Ascending aorta (tissue), 2 donors: ENCODE measurements at regions not wholly inside any gene's neighbourhood (a gene's known extent, or its start where the extent isn't known, plus 50 kb on each side); places are given as distances from the start of the nearest gene placed in this dataset.
"Not testable (repeated sequence)": the region's sequence is repeated elsewhere in the genome, so short reads cannot be mapped to it uniquely, and the experiment has no call there.

Source experiments
- DNase-seq, 2 donors: peaks; one replicate each; pipeline ENCODE4 v3.0.0-alpha.2; 2019; ENCODE audit warnings: low spot score in 2 of 2
- H3K27ac ChIP-seq, 2 donors: fragments of 200-600 bp; sonication (generic); one replicate each; pipeline ENCODE4 v1.5.1; 2016 to 2017; ENCODE audit warnings: mild to moderate bottlenecking in 1 of 2
- H3K27me3 ChIP-seq: fragments of 200-600 bp; sonication (generic); one replicate; pipeline ENCODE4 v1.5.1; 2017
- H3K36me3 ChIP-seq, 2 donors: fragments of 200-600 bp; sonication (generic); one replicate each; pipeline ENCODE4 v1.5.1; 2016
- H3K4me1 ChIP-seq, 2 donors: fragments of 200-600 bp; sonication (generic); one replicate each; pipeline ENCODE4 v1.5.1; 2016 to 2017; ENCODE audit warnings: mild to moderate bottlenecking in 1 of 2
- H3K4me3 ChIP-seq, 2 donors: fragments of 200-600 bp; sonication (generic); one replicate each; pipeline ENCODE4 v1.5.1; 2016 to 2017; ENCODE audit warnings: mild to moderate bottlenecking in 1 of 2
- H3K9me3 ChIP-seq, 2 donors: fragments of 200-600 bp; sonication (generic); one replicate each; pipeline ENCODE4 v1.5.1; 2016
- CTCF ChIP-seq, 3 experiments: fragments of 200-600 bp in 2 of 3; fragments of 450-650 bp in 1 of 3; sonication (generic) in 2 of 3; IDR thresholded peaks; one replicate each; pipeline ENCODE4 v1.5.1; 2016 to 2019; ENCODE audit warnings: antibody characterized with exemption in 3 of 3, mild to moderate bottlenecking in 1 of 3, moderate library complexity in 1 of 3
- intact Hi-C: fragments of 100-400 bp; cut with DNase I; formaldehyde crosslinking; loops from one replicate; pipeline ENCODE4 v1.15.1; 2023

GRCh38 chr12:115868624-115869023 lies 408.9 kb downstream of the MED13L start:
- TF ChIP-seq CTCF (IDR thresholded peaks at IDR 0.05): no peak
- DNase-seq: no peak
- Histone ChIP-seq H3K4me3 (no peak overlapping the region), H3K4me1 (no peaks in the 10 kb centered on the region), H3K27ac (no peak overlapping the region), H3K27me3 (no peaks in the 10 kb centered on the region), H3K9me3 (no peaks in the 10 kb centered on the region), H3K36me3 (no peaks in the 10 kb centered on the region)
- intact Hi-C loops: no loop called here

DNA sequence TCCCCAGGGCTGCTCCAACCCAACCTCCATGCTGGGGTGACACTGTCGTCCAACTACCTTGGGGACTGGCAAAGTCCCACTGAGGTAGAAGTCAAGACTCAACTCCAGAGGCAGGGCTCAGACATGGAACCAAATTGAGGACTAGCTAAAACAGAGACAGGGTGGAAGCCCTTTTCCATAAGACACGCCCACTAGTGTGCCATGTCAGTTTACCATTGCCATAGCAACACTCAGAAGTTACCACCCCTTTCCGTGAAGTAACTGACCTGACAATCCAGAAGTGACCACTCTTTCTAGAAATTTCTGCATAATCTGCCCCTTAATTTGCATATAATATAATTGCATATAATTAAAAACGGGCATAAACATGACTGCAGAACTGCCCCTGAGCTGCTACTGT lies 409.6 kb downstream of the MED13L start:
- intact Hi-C loops: no loop called here
- TF ChIP-seq CTCF (IDR thresholded peaks at IDR 0.05): no peak
- H3K27ac ChIP-seq: no peak overlapping the region
- H3K36me3 ChIP-seq: no peaks in the 10 kb centered on the region
- DNase-seq: no peak
- H3K4me1 ChIP-seq: no peaks in the 10 kb centered on the region
- no peak overlapping the region for H3K4me3 ChIP-seq
- H3K27me3 ChIP-seq: no peaks in the 10 kb centered on the region
- H3K9me3 ChIP-seq: no peaks in the 10 kb centered on the region

- H3K27me3 ChIP-seq: no peaks in the 10 kb centered on the region
- H3K27ac ChIP-seq: no peak overlapping the region
- H3K36me3 ChIP-seq: no peaks in the 10 kb centered on the region
- TF ChIP-seq CTCF (IDR thresholded peaks at IDR 0.05): no peak
- no peak for DNase-seq
- H3K9me3 ChIP-seq: no peaks in the 10 kb centered on the region
- no peak overlapping the region for H3K4me3 ChIP-seq
- H3K4me1 ChIP-seq: no peaks in the 10 kb centered on the region
- intact Hi-C loops: no loop called here
These were observed 410.5 kb downstream of the MED13L start for GRCh38 chr12:115866909-115867525.

- H3K4me3 ChIP-seq, H3K9me3 ChIP-seq, DNase-seq, H3K27ac ChIP-seq, H3K27me3 ChIP-seq, H3K36me3 ChIP-seq, intact Hi-C loops, H3K4me1 ChIP-seq: not testable (repeated sequence)
These were observed 411.2 kb downstream of the MED13L start for GRCh38 chr12:115866281-115866680.

DNA sequence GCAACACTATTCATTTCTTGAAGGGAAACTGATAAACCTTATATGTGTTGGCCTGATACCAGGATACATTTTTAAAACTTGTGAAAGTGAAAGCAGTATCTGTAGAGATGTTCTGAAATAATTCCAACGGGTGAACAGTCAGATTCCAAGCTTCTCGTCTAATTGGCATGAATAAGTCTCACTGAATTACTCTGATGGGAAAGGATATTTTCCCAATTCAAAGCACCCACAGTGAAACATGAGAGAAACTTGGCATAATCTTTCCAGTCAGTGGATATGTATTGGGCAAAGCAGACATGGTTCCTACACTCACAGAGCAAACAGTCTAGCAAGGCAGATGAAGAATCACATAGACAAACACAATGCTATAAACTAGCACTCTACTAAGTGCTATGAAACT lies 413.1 kb downstream of the MED13L start:
- DNase-seq: no peak

GRCh38 chr12:115860619-115861018 lies 416.9 kb downstream of the MED13L start:
- no peak for DNase-seq
- intact Hi-C loops: no loop called here
- Histone ChIP-seq H3K9me3 (no peaks in the 10 kb centered on the region), H3K27me3 (no peaks in the 10 kb centered on the region), H3K4me1 (no peaks in the 10 kb centered on the region), H3K36me3 (no peaks in the 10 kb centered on the region), H3K4me3 (no peak overlapping the region), H3K27ac (no peak overlapping the region)
- TF ChIP-seq CTCF (IDR thresholded peaks at IDR 0.05): no peak

More for the DNA sequence above, 413.1 kb downstream of the MED13L start:
- Histone ChIP-seq H3K4me1 (no peaks in the 10 kb centered on the region), H3K27ac (no peak overlapping the region), H3K9me3 (no peaks in the 10 kb centered on the region), H3K4me3 (no peak overlapping the region), H3K27me3 (no peaks in the 10 kb centered on the region), H3K36me3 (no peaks in the 10 kb centered on the region)
- no peak for TF ChIP-seq CTCF (IDR thresholded peaks at IDR 0.05)
- intact Hi-C loops: no loop called here
